ENCODE measurements at regions not wholly inside any gene's neighbourhood (a gene's known extent, or its start where the extent isn't known, plus 50 kb on each side); places are given as distances from the start of the nearest gene placed in this dataset.

- ATAC-seq: no peak
- Histone ChIP-seq H3K79me2 (ENCODE audit: insufficient read depth, low read length) (no peaks in the 10 kb centered on the region), H3K4me2 (ENCODE audit: low read depth, low read length) (no peak overlapping the region), H3K27me3 (ENCODE audit: control insufficient read depth in 1 of 2, insufficient read depth in 2 of 2, low read length in 2 of 2) (peaks cover 0 to 37% of the 10 kb centered on the region in 2 experiments; a peak in 3 of 5 replicates), H3K4me1 (ENCODE audit: insufficient read depth, low read length) (no peaks in the 10 kb centered on the region), H3K9me3 (ENCODE audit: low read length) (no peaks in the 10 kb centered on the region), H3K4me3 (replicated peaks in 1 of 3; ENCODE audit: insufficient read depth in 1 of 3, low read depth in 2 of 3, low read length in 3 of 3) (no peak overlapping the region), H3K27ac (ENCODE audit: extremely low read length, insufficient read depth, low read length) (no peak overlapping the region), H3K9ac (ENCODE audit: insufficient read depth, low read depth, low read length) (no peak overlapping the region), H2AFZ (ENCODE audit: low read length) (no peak overlapping the region), H3K36me3 (replicated peaks in 1 of 2; ENCODE audit: control insufficient read depth in 1 of 2, insufficient read depth in 2 of 2, low read length in 2 of 2) (no peaks in the 10 kb centered on the region), H4K20me1 (ENCODE audit: insufficient read depth, low read length) (no peaks in the 10 kb centered on the region)
- in situ Hi-C loops (cut with HindIII; ENCODE audit: extremely low pct_ligation_motif_present, low pct_unique_long_range_greater_than_20kb) (no loop called here), intact Hi-C loops (cut with micrococcal nuclease; ENCODE audit: unreplicated experiment) (no loop called here)
- no peak for TF ChIP-seq CBX5 (CRISPR knock-in tag; IDR thresholded peaks at IDR 0.05; ENCODE audit: borderline replicate concordance)
- peak; percentile 83 for TF ChIP-seq MAFF (IDR thresholded peaks at IDR 0.05; ENCODE audit: low read depth, low read length)
- peak; percentile 87 to 88 for TF ChIP-seq MAFK (conservative IDR thresholded peaks at IDR 0.05 in 1 of 2, IDR thresholded peaks at IDR 0.05 in 1 of 2; ENCODE audit: low read length in 2 of 2)
- no peak for FAIRE-seq
- ChIA-PET CTCF (ENCODE audit: low intra/inter-chr PET ratio, low total read pairs) (no interaction called here), POLR2A (no interaction called here)
- 0% methylated on average over 1 of the region's 2 CpGs for WGBS (ENCODE audit: low lambda C conversion rate)
- BruUV-seq (replicated peaks): no TSS peak
- DNase-seq (ENCODE audit: low spot score): no peak
Observed at GRCh38 chr12:53838978-53839377, 87.2 kb upstream of the CISTR start.

GRCh38 chr12:53840316-53840715 lies 88.5 kb upstream of the CISTR start:
- H3K9ac ChIP-seq (ENCODE audit: insufficient read depth, low read depth, low read length): no peak overlapping the region
- no peaks in the 10 kb centered on the region for H4K20me1 ChIP-seq (ENCODE audit: insufficient read depth, low read length)
- no TSS peak for BruUV-seq (replicated peaks)
- H3K27me3 ChIP-seq (ENCODE audit: control insufficient read depth in 1 of 2, insufficient read depth in 2 of 2, low read length in 2 of 2): peaks cover 0 to 40% of the 10 kb centered on the region in 2 experiments; a peak in 3 of 5 replicates
- ATAC-seq (no peak), FAIRE-seq (no peak), DNase-seq (ENCODE audit: low spot score) (no peak)
- H3K27ac ChIP-seq (ENCODE audit: extremely low read length, insufficient read depth, low read length): no peak overlapping the region
- H3K4me1 ChIP-seq (ENCODE audit: insufficient read depth, low read length): no peaks in the 10 kb centered on the region
- H3K79me2 ChIP-seq (ENCODE audit: insufficient read depth, low read length): no peaks in the 10 kb centered on the region
- no peaks in the 10 kb centered on the region for H3K36me3 ChIP-seq (replicated peaks in 1 of 2; ENCODE audit: control insufficient read depth in 1 of 2, insufficient read depth in 2 of 2, low read length in 2 of 2)
- WGBS (ENCODE audit: low lambda C conversion rate): 10% methylated on average over 4 of the region's 4 CpGs
- CTCF ChIA-PET (ENCODE audit: low intra/inter-chr PET ratio, low total read pairs): no interaction called here
- TF ChIP-seq ZNF564 (CRISPR knock-in tag; IDR thresholded peaks at IDR 0.05) (no peak), ATF7 (IDR thresholded peaks at IDR 0.05) (peak; percentile 47), ATF7 (CRISPR knock-in tag; IDR thresholded peaks at IDR 0.05) (no peak)
- H3K9me3 ChIP-seq (ENCODE audit: low read length): no peaks in the 10 kb centered on the region
- intact Hi-C loops (cut with micrococcal nuclease; ENCODE audit: unreplicated experiment) (no loop called here), in situ Hi-C loops (cut with HindIII; ENCODE audit: extremely low pct_ligation_motif_present, low pct_unique_long_range_greater_than_20kb) (no loop called here)
- H2AFZ ChIP-seq (ENCODE audit: low read length): no peak overlapping the region
- no peak overlapping the region for H3K4me2 ChIP-seq (ENCODE audit: low read depth, low read length)
- POLR2A ChIA-PET: no interaction called here
- no peak overlapping the region for H3K4me3 ChIP-seq (replicated peaks in 1 of 3; ENCODE audit: insufficient read depth in 1 of 3, low read depth in 2 of 3, low read length in 3 of 3)

Measured in HepG2 (cell line).